ENCODE measurements at regions not wholly inside any gene's neighbourhood (a gene's known extent, or its start where the extent isn't known, plus 50 kb on each side); places are given as distances from the start of the nearest gene placed in this dataset.

GRCh38 chr18:30929718-30930117, 112.8 kb downstream of the DSC3 start:
- DNase-seq (ENCODE audit: low read depth), result peak; percentile 39
- no peak for TF ChIP-seq CTCF (IDR thresholded peaks at IDR 0.05; ENCODE audit: insufficient read depth, low read depth, low read length, missing control alignments)
- H3K4me3 ChIP-seq (ENCODE audit: low read depth, low read length), result no peak overlapping the region

GRCh38 chr18:30929065-30929464, 113.5 kb downstream of the DSC3 start:
- no peak for DNase-seq (ENCODE audit: low read depth)
- TF ChIP-seq CTCF (IDR thresholded peaks at IDR 0.05; ENCODE audit: insufficient read depth, low read depth, low read length, missing control alignments), result no peak
- no peak overlapping the region for H3K4me3 ChIP-seq (ENCODE audit: low read depth, low read length)

GRCh38 chr18:30927517-30928075, 114.9 kb downstream of the DSC3 start:
- no peak overlapping the region for H3K4me3 ChIP-seq (ENCODE audit: low read depth, low read length)
- no peak for DNase-seq (ENCODE audit: low read depth)
- no peak for TF ChIP-seq CTCF (IDR thresholded peaks at IDR 0.05; ENCODE audit: insufficient read depth, low read depth, low read length, missing control alignments)

GRCh38 chr18:30927042-30927441, 115.5 kb downstream of the DSC3 start:
- DNase-seq (ENCODE audit: low read depth), result no peak
- no peak overlapping the region for H3K4me3 ChIP-seq (ENCODE audit: low read depth, low read length)
- TF ChIP-seq CTCF (IDR thresholded peaks at IDR 0.05; ENCODE audit: insufficient read depth, low read depth, low read length, missing control alignments), result no peak

- no peak for DNase-seq (ENCODE audit: low read depth)
- no peak overlapping the region for H3K4me3 ChIP-seq (ENCODE audit: low read depth, low read length)
- no peak for TF ChIP-seq CTCF (IDR thresholded peaks at IDR 0.05; ENCODE audit: insufficient read depth, low read depth, low read length, missing control alignments)
These were observed 116.7 kb downstream of the DSC3 start for GRCh38 chr18:30925795-30926194.

GRCh38 chr18:30920757-30921156, 121.8 kb downstream of the DSC3 start:
- no peak for DNase-seq (ENCODE audit: low read depth)
- no peak overlapping the region for H3K4me3 ChIP-seq (ENCODE audit: low read depth, low read length)
- TF ChIP-seq CTCF (IDR thresholded peaks at IDR 0.05; ENCODE audit: insufficient read depth, low read depth, low read length, missing control alignments), result no peak

- no peak for TF ChIP-seq CTCF (IDR thresholded peaks at IDR 0.05; ENCODE audit: insufficient read depth, low read depth, low read length, missing control alignments)
- no peak for DNase-seq (ENCODE audit: low read depth)
These were observed 122.2 kb downstream of the DSC3 start for GRCh38 chr18:30920351-30920750.

More at GRCh38 chr18:30920351-30920750, 122.2 kb downstream of the DSC3 start:
- H3K4me3 ChIP-seq (ENCODE audit: low read depth, low read length), result no peak overlapping the region

Data from GM12865 (cell line).